ENCODE measurements at regions not wholly inside any gene's neighbourhood (a gene's known extent, or its start where the extent isn't known, plus 50 kb on each side); places are given as distances from the start of the nearest gene placed in this dataset.

DNA sequence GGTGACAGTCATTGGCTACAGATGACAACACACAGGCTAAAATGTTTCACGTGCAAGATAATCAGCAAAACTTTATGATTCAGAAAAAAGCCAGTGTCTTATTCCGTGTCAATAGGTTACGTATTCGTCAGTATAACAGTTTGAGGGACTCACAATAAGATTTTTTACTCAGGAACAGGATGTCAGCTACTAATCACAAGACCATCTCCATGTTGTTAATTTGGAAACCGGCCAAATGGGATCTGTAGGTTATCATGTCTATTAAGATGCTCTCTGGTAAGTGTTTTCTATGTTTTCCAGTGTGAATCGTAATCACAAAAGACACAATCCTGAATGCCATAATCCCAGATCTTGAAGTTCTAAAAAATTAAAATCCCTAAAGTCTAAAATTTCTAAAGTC is 197.3 kb downstream of the ETV1 start:
- TF ChIP-seq, protein P1, sequence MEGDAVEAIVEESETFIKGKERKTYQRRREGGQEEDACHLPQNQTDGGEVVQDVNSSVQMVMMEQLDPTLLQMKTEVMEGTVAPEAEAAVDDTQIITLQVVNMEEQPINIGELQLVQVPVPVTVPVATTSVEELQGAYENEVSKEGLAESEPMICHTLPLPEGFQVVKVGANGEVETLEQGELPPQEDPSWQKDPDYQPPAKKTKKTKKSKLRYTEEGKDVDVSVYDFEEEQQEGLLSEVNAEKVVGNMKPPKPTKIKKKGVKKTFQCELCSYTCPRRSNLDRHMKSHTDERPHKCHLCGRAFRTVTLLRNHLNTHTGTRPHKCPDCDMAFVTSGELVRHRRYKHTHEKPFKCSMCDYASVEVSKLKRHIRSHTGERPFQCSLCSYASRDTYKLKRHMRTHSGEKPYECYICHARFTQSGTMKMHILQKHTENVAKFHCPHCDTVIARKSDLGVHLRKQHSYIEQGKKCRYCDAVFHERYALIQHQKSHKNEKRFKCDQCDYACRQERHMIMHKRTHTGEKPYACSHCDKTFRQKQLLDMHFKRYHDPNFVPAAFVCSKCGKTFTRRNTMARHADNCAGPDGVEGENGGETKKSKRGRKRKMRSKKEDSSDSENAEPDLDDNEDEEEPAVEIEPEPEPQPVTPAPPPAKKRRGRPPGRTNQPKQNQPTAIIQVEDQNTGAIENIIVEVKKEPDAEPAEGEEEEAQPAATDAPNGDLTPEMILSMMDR (conservative IDR thresholded peaks at IDR 0.05) = no peak
- no peak for TF ChIP-seq EZH2 (IDR thresholded peaks at IDR 0.05; ENCODE audit: low read depth)

Data from PC-9 (cell line).